GM18868 (cell line): ENCODE measurements at regions not wholly inside any gene's neighbourhood (a gene's known extent, or its start where the extent isn't known, plus 50 kb on each side); places are given as distances from the start of the nearest gene placed in this dataset.
"Not testable (repeated sequence)": the region's sequence is repeated elsewhere in the genome, so short reads cannot be mapped to it uniquely, and the experiment has no call there.

ENCODE experiments used
- ATAC-seq: cut with Tn5 transposase; IDR thresholded peaks from one replicate; pipeline ENCODE4 v1.9.1; 2021; ENCODE audit warnings: mild to moderate bottlenecking, moderate library complexity; ENCODE audit not compliant: unreplicated experiment

DNA sequence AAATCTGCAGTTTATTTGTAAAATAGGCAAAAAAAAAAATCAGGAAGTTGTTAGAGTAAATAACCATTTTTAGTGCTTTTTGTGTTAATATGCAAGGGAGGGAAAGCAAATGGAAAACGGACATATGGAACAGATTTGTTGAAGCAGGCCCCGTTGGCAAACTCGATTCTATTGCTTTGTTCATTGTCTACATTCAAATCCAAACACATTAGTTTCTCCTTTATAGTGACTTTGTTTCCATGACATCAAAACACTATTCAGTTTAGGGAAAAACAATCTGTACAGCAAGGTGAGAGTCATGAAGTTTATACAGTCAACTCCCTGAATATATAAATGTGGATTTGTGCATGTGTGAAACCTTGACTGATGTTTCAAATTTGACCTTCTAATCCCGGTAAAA lies 142.2 kb downstream of the FAM47A start:
- ATAC-seq = no peak

GRCh38 chrX:33987458-33987857 lies 144.7 kb downstream of the FAM47A start:
- no peak for ATAC-seq

DNA sequence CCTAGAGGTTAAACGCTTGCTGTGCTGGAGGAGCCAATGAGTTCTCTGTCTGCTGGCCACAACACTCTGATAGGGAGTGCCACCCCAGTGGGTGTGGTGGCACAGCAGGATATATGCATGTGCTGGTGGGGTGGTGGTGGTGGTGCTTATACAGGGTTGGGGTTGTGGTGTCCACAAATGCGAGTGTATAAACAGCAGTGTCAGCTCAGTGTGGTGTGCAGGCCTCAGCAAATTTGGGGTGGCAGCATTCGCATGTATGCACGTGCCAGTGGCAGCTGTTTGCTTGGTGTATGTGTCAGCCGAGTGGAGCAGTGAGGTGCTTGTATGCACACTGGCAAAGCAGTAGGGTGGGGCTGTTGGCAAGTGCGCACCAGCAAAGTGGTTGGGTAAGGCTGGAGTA lies 157.4 kb downstream of the FAM47A start:
- ATAC-seq = no peak

- no peak for ATAC-seq
These were observed 161.8 kb downstream of the FAM47A start for GRCh38 chrX:33970028-33970967.

DNA sequence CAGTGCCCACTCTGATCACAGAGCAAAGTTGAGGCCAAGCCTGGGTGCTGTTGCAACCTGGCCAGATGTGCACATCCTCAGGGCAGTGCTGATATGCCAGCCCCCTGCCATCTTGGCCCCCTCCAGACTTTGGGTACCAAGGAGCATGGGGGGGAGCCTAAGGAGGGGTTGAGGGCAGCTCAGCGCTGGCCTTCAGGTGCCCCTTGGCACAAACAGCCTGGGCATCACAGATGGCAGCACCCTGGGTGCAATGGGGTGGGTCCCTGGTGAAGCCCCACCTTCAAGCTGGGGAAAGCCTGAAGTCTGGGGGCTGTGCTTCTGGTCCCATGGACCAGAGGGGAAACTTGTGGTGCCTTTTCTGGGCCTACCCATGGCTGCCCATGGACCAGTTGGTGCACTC lies 163.0 kb downstream of the FAM47A start:
- no peak for ATAC-seq

DNA sequence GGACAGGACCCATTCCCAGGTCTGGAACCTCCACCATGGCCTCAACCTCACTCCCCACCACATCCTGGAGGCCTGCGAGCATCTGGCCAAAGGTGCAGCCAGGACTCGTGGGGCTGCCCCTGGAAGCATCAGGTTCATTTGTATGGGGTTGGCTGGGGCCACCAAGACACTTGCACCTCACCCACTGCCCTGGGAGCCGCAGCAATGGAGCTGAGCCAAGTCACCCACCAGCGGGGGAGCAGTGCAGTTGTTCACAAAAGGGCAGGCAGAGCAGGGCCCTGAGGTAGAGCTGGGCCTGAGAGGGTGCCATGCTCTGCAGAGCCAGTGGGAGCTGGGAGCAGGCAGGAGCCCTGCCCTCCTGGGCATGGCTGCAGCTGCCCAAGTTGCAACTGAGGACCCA lies 163.5 kb downstream of the FAM47A start:
- ATAC-seq = no peak

GRCh38 chrX:33949300-33949699 lies 182.8 kb downstream of the FAM47A start:
- ATAC-seq = no peak

- ATAC-seq = not testable (repeated sequence)
These were observed 205.9 kb downstream of the FAM47A start for GRCh38 chrX:33926249-33926648.

DNA sequence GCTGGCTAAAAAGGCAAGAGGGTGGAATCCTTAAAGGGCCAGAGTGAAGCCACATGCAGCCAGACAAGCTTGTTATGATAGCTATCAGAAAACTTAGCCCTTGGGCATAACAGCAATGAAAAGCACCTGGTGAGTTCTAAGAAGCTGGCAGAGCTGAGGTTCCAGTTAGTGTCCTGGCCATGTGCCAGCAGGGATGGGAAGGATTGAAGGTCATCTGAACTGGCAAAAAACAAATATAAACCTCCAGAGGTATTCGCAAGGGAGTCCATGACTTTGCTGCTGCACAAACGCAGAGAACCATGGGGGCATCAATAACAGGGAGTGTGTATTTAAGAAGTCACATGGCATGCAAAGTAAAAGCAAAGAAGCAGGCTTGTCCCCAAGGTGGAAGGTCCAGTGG lies 208.9 kb downstream of the FAM47A start:
- no peak for ATAC-seq

DNA sequence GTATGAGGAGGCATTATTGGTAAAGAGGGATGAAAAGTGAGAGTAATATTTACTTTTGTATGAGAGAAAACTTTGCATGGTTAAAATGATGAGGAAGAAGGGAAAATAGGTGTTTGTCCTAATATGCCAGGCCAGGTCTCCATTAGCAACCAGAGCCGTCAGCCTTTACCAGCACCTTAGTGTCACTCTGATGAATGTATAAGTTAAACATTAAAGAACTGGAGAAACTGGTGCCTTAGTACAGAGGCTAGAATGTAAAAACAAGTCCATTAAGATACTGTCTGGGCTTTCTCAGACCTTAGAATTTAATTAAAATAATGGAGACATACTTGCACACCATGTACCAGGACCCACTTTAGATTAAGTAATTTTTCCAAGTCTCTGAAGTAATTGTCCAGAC lies 222.3 kb downstream of the FAM47A start:
- no peak for ATAC-seq

DNA sequence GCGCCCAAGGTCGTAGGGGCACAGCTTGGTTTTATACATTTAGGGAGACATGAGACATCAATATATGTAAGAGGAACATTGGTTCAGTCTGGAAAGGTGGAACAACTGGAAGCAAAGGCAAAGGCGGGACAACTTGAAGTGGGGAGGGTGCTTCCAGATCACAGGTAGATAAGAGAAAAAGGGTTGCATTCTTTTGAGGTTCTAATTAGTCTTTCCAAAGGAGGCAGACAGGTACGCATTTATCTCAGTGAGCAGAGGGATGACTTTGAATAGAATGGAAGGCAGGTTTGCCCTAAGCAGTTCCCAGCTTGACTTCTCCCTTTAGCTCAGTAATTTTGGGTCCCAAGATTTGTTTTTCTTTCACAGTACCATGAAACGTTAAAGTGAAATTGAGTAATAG lies 223.2 kb downstream of the FAM47A start:
- ATAC-seq = no peak

DNA sequence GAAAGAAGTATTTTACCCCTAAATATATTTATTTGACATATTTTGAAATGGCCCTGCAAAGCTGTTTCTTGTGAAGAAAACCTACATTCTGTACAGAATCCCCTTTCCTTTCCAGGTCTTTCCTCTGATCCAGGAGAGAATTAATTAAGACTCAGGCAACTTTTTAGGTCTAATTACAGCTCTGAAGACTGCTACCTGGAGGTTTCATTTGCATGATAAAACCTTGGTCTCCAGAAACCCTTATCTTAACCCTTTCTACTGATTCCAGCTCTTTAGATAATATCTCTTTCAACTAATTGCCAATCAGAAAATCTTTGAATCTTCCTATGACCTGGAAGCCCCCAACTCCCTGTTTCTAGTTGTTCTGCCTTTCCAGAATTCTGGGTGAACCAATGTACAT lies 224.0 kb downstream of the FAM47A start:
- no peak for ATAC-seq

DNA sequence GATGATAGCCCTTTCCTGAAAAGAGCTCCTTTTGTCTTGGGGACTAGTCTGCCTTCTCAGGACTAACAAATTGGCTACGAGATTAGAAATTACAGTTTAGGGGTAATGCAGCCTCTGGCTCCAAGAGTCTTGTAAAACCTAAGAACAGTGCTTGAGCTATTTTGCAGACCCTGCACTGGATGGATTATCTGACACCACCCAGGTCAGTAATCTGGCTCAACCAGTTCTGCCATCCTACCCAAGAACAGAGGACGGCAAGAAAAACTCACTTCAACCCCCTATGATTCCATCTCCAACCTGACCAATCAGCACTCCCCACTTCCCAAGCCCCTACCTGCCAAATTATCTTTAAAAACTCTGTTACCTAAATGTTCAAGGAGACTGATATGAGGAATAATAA lies 225.1 kb downstream of the FAM47A start:
- ATAC-seq = no peak

DNA sequence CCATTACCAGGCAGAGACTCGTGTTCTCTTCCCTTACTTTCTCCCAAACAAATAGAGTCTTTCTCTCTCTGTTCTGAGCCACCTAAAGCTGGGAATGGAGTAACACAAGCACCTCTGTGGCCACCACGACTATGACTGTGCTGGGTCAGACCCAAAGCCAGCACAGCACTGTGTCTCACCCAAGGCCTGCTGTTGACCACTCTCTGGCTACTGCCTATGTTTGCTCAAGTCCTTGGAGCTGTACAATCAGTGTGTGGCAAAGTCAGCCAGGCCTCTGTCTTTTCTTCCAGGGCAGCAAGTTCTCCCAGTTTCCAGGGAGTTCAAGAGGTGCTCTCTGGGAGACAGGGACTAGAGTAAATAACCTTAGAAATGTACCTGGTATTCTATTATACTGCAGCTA lies 239.4 kb downstream of the FAM47A start:
- no peak for ATAC-seq

DNA sequence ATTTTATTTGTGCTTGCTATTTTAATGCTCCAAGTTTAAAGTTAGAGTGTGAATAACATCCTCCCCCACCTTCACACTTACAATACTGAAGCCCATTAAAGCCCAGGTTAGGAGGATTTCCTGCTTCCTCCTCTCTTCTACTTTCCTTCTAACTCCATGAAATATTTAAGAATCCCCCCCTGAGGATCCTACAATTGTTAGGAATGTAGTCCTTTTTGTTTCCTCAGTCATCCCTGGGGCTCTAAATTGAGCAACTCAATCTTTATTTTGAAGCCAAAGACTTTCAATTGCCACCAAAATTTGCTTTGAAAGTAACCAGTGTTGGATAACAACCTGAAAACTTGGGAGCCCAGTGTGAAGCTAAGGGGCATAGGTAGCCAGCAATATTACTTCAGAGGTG lies 276.9 kb downstream of the FAM47A start:
- no peak for ATAC-seq

DNA sequence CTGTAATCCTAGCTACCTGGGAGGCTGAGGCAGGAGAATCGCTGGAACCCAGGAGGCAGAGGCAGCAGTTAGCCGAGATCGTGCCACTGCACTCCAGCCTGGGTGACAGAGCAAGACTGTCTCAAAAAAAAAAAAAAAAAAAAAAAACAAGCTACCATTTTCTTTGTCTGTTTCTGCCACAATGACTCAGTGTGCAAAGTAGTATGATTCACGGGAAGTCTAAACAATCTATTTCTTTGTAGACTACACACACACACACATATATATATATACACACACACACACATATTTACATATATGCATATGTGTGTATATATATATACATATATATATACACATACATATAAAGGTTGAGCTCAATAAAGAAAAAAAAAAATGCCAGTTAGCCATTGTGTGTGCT lies 280.0 kb downstream of the FAM47A start:
- not testable (repeated sequence) for ATAC-seq

DNA sequence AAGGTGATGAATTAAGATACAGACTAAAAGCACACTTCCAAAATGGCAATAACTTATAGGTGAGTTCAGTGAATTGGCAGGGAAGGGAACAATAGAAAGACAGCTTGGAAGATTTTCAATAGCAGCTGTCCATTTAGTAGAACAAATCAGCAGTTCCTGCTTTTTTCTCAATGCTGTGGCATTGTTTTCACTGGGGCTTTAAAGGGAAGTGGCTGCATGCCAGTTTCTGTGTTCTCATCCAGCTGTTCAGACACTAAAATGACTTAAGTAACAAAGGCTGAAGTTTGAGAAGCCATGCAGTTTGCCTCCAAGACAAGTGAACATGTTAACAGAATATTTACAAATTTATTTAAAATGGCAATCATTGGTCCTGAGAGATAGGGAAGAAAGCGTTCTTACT lies 291.9 kb downstream of the FAM47A start:
- ATAC-seq = no peak

DNA sequence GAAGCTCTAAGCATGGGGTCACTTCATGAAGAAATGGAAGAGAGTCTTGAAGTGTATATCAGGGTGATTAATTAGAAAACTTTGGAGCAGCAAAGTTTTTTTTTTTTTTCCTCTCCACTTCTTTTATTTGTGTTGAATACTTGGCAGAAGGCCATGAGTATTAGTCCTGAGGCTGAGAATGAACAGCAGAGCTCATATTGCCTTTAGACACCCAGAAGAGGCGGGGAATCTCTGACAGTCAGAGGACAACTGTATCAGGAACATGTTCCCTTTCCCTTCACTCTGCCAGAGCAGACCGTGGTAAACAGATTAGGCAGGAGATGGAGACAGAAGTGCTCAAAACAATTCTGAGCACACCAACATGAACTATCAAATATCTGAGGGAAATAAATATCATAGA lies 300.9 kb downstream of the FAM47A start:
- no peak for ATAC-seq

GRCh38 chrX:33817266-33817665 lies 314.8 kb downstream of the FAM47A start:
- ATAC-seq = no peak

- ATAC-seq = no peak
These were observed 323.5 kb downstream of the FAM47A start for GRCh38 chrX:33808636-33809035.

DNA sequence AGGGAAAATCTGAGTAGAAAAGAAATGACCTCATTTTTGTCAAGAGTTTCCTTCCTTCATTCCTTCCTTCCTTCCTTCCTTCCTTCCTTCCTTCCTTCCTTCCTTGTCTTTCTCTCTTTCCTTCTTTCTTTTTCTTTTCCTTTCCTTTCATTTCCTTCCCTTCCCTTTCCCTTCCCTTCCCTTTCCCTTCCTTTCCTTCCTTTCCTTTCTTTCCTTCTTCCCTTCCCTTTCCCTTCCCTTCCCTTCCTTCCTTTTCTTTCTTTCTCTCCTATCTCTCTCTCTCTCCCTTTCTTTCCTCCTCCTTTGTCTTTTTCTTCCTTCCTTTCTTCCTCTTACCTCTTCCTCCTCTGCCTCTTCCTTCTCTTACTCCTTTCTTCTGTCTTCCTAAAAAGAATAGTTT lies 347.6 kb downstream of the FAM47A start:
- no peak for ATAC-seq

GRCh38 chrX:33741807-33742206 lies 390.3 kb downstream of the FAM47A start:
- ATAC-seq = no peak

DNA sequence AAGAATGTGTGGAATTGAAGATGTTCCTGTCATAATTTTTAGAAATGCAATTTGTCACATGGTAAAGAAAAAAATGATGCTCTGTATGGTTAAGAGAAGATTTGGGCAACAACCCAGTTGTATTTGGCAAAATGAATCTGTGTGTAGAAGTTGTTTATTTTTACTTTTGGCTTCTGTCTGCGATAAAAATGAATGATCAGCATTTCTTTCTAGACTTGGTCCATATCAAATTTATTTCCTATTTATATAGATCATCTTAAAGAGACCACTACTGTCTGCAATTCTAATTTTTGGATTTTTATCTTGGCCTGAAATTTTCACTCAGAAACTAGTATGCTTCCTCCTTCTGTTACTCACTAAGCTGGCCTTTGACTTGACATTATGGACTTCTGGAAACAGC lies 396.9 kb downstream of the FAM47A start:
- ATAC-seq = no peak
